ENCODE measurements at regions not wholly inside any gene's neighbourhood (a gene's known extent, or its start where the extent isn't known, plus 50 kb on each side); places are given as distances from the start of the nearest gene placed in this dataset.

GRCh38 chr4:3676196-3676595 is 90.0 kb upstream of the ADRA2C start:
- Histone ChIP-seq H3K4me3 (no peak overlapping the region), H3K36me3 (no peaks in the 10 kb centered on the region), H3K9me3 (no peaks in the 10 kb centered on the region), H3K27me3 (no peaks in the 10 kb centered on the region), H3K27ac (no peak overlapping the region), H3K4me1 (no peaks in the 10 kb centered on the region)
- no peak for TF ChIP-seq CTCF (IDR thresholded peaks at IDR 0.05)
- no peak for DNase-seq (ENCODE audit: low spot score)

- Histone ChIP-seq H3K9me3 (no peaks in the 10 kb centered on the region), H3K4me3 (no peak overlapping the region), H3K36me3 (no peaks in the 10 kb centered on the region), H3K4me1 (no peaks in the 10 kb centered on the region), H3K27ac (no peak overlapping the region), H3K27me3 (no peaks in the 10 kb centered on the region)
- TF ChIP-seq CTCF (IDR thresholded peaks at IDR 0.05): no peak
- no peak for DNase-seq (ENCODE audit: low spot score)
Observed at GRCh38 chr4:3675251-3676115, 90.7 kb upstream of the ADRA2C start.

DNA sequence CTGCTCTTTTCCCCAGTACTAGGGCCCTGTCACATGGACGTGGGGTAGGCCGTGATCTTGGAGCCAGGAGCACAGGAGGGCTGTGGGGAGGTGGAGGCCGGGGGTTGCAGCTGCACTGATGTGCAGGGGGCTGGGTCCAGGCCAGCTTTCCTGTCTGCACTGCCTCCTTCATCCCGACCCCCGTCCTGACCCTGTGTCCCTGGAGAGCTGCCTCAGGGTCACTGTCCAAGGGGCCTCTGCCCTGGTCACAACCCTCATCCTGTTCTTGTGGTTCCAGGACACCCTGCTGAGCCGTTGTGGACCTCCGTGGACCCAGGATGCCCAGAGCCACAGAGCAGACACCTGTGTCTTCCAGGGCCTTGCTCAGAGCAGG is 91.7 kb upstream of the ADRA2C start:
- no peaks in the 10 kb centered on the region for H3K36me3 ChIP-seq
- no peaks in the 10 kb centered on the region for H3K27me3 ChIP-seq
- TF ChIP-seq CTCF (IDR thresholded peaks at IDR 0.05): no peak
- no peak overlapping the region for H3K27ac ChIP-seq
- H3K4me3 ChIP-seq: no peak overlapping the region
- H3K4me1 ChIP-seq: no peaks in the 10 kb centered on the region
- no peaks in the 10 kb centered on the region for H3K9me3 ChIP-seq
- no peak for DNase-seq (ENCODE audit: low spot score)

DNA sequence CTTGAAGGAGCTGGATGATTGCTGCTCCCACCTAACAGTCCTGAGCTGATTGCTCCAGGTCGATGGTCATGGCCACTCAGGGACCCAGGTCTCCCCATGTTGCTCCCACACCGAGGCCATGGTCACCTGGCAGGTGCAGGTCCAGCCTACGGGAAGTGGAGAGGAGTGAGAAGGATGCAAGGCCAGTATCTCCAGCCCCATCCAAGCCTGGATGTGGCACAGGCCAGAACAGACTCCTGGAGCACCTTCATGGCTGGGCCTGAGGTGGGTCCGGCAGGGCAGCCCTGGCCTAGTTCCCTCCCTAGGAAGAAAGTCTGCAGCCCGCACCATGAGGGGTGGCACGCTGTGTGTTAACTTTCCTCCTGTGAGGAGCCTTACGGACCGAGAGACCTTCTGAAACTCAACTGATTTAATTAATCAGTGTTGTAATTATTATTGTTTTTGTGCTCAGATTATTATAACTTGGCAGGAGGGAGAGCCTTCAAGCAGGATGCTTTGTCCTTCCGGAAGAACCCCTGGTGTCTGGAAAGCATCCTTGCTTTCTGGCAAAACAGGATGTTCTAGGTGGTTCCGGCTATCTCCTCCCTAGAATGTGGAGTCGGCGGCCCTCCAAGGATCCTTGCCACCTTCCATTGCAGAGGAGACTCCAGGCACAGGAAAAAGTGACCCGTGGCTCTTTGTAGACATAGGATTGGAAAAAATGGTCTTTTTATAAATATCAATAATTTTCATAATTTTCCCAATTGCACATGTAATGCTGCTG is 92.3 kb upstream of the ADRA2C start:
- no peak for TF ChIP-seq CTCF (IDR thresholded peaks at IDR 0.05)
- Histone ChIP-seq H3K36me3 (no peaks in the 10 kb centered on the region), H3K27ac (no peak overlapping the region), H3K27me3 (no peaks in the 10 kb centered on the region), H3K4me3 (no peak overlapping the region), H3K4me1 (no peaks in the 10 kb centered on the region), H3K9me3 (no peaks in the 10 kb centered on the region)
- no peak for DNase-seq (ENCODE audit: low spot score)

DNA sequence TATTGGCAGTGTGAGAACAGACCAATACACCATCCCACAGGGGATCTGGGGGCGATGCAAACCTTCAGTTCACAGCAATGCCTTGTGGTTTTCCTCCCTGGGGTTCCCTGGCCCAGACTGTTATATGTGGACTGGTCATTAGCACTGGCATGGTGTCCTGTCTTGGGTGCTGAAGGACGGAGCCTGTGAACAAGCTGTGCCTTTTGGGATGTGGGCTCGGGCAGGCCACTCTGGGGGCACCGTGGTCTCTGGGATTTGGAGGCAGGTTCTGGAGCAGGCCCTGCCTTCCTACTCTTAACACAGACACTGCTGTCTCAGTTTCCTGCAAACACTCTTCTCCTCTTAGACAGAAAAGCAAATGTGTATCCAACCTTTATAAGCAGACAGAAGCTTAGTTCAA is 93.0 kb upstream of the ADRA2C start:
- no peak for TF ChIP-seq CTCF (IDR thresholded peaks at IDR 0.05)
- Histone ChIP-seq H3K9me3 (no peaks in the 10 kb centered on the region), H3K27ac (no peak overlapping the region), H3K4me3 (no peak overlapping the region), H3K27me3 (no peaks in the 10 kb centered on the region), H3K36me3 (no peaks in the 10 kb centered on the region), H3K4me1 (no peaks in the 10 kb centered on the region)
- DNase-seq (ENCODE audit: low spot score): no peak
